GM12878 (cell line): ENCODE measurements at regions not wholly inside any gene's neighbourhood (a gene's known extent, or its start where the extent isn't known, plus 50 kb on each side); places are given as distances from the start of the nearest gene placed in this dataset.

ENCODE experiments used
- ATAC-seq: fragments of 200-7000 bp; cut with Tn5 transposase; 3 replicates; pipeline ENCODE4 v1.9.1; 2020; ENCODE audit warnings: mild to moderate bottlenecking, moderate library complexity
- BruUV-seq: library from RNA; stranded (reverse); fragments of 400-500 nt; replicated peaks from 2 replicates; lab custom pipeline; 2021; lab: Mats Ljungman, UMichigan
- CTCF ChIA-PET: fragments of 300-600 bp; sonication (Branson Sonifier 250); formaldehyde crosslinking; extraction: SDS; loops from one replicate; lab custom pipeline; 2021; ENCODE audit warnings: inconsistent platforms; lab: Yijun Ruan, JAX
- POLR2A ChIA-PET: fragments of 350-600 bp; formaldehyde crosslinking; extraction: SDS; loops from one replicate; lab custom pipeline; 2021; ENCODE audit warnings: inconsistent platforms; lab: Charles Lee
- RAD21 ChIA-PET: fragments of 300-600 bp; sonication (Branson Sonifier 250); formaldehyde crosslinking; loops from one replicate; lab custom pipeline; 2023; ENCODE audit warnings: antibody characterized with exemption; ENCODE audit not compliant: unreplicated experiment; lab: Charles Lee
- SMC1A ChIA-PET: fragments of 300-600 bp; sonication (Branson Sonifier 250); formaldehyde crosslinking; loops from one replicate; lab custom pipeline; 2023; ENCODE audit not compliant: unreplicated experiment, uncharacterized antibody; lab: Charles Lee
- DNase-seq: peaks from one replicate; pipeline ENCODE4 v3.0.0-alpha.2; 2011; ENCODE audit warnings: low read depth, low spot score
- FAIRE-seq: peaks from 3 replicates; lab custom pipeline; 2011; peaks lifted over from hg19 to GRCh38; lab: Jason Lieb, UNC
- H2AFZ ChIP-seq: 2 replicates; pipeline ENCODE4 v1.6.0; 2011; ENCODE audit warnings: low read depth, low read length, control low read depth; ENCODE audit not compliant: control insufficient read depth
- H3K27ac ChIP-seq: 2 replicates; pipeline ENCODE4 v1.5.1; 2011; ENCODE audit warnings: control low read depth; ENCODE audit not compliant: control insufficient read depth, insufficient read depth
- H3K27me3 ChIP-seq, 2 experiments: replicated peaks in 1 of 2; 2 replicates each; pipeline versions ENCODE4 v1.6.0 to v1.6.1; 2011; ENCODE audit warnings: low read length in 1 of 2; ENCODE audit not compliant: control insufficient read depth in 2 of 2, insufficient read depth in 2 of 2
- H3K36me3 ChIP-seq, 2 experiments: 2 replicates each; pipeline ENCODE4 v1.5.1; 2011; ENCODE audit warnings: low read length in 1 of 2; ENCODE audit not compliant: control insufficient read depth in 2 of 2, insufficient read depth in 2 of 2
- H3K4me1 ChIP-seq: 2 replicates; pipeline ENCODE4 v1.6.1; 2011; ENCODE audit warnings: mild to moderate bottlenecking, low read length, moderate library complexity, mixed read lengths; ENCODE audit not compliant: control insufficient read depth, insufficient read depth
- H3K4me2 ChIP-seq: 2 replicates; pipeline ENCODE4 v1.6.0; 2011; ENCODE audit warnings: control low read depth; ENCODE audit not compliant: control insufficient read depth, insufficient read depth
- H3K4me3 ChIP-seq: fragments of 200-600 bp; sonication (generic); 2 replicates; pipeline ENCODE4 v1.5.1; 2016
- H3K79me2 ChIP-seq: 2 replicates; pipeline ENCODE4 v1.6.0; 2011; ENCODE audit warnings: low read length; ENCODE audit not compliant: control insufficient read depth, insufficient read depth
- H3K9ac ChIP-seq: 2 replicates; pipeline ENCODE4 v1.8.0; 2011; ENCODE audit warnings: low read length, control low read depth, mixed read lengths; ENCODE audit not compliant: control insufficient read depth, insufficient read depth
- H3K9me3 ChIP-seq: replicated peaks from 3 replicates; pipeline ENCODE4 v1.5.1; 2011; ENCODE audit warnings: mild to moderate bottlenecking, low read length; ENCODE audit not compliant: control insufficient read depth, insufficient read depth
- H4K20me1 ChIP-seq: 2 replicates; pipeline ENCODE4 v1.6.0; 2011; ENCODE audit not compliant: control insufficient read depth, insufficient read depth
- BHLHE40 ChIP-seq, 2 experiments: fragments of 450-650 bp in 1 of 2; IDR thresholded peaks; 2 replicates each; pipeline ENCODE4 v1.6.1; 2011 to 2017; ENCODE audit warnings: low read depth in 2 of 2, borderline replicate concordance in 1 of 2, improper control_type of control experiment in 1 of 2, low read length in 1 of 2, mild to moderate bottlenecking in 1 of 2
- CHD1 ChIP-seq: IDR thresholded peaks from 2 replicates; pipeline ENCODE4 v1.6.1; 2012; ENCODE audit warnings: low read depth, low read length, improper control_type of control experiment
- DPF2 ChIP-seq: fragments of 450-650 bp; IDR thresholded peaks from 2 replicates; pipeline ENCODE4 v1.6.1; 2017; ENCODE audit warnings: mild to moderate bottlenecking
- EGR1 ChIP-seq, 2 experiments: IDR thresholded peaks; 1 replicate in 1 of 2; 2 replicates in 1 of 2; pipeline ENCODE4 v1.6.1; 2011 to 2012; ENCODE audit warnings: low read depth in 2 of 2, low read length in 2 of 2, borderline replicate concordance in 1 of 2, mild to moderate bottlenecking in 1 of 2, moderate library complexity in 1 of 2
- FOXK2 ChIP-seq: fragments of 450-650 bp; IDR thresholded peaks from 2 replicates; pipeline ENCODE4 v1.6.1; 2017; ENCODE audit warnings: mild to moderate bottlenecking, moderate library complexity
- IKZF2 ChIP-seq, 2 experiments: fragments of 450-650 bp; IDR thresholded peaks; 2 replicates each; pipeline ENCODE4 v1.6.1; 2017; ENCODE audit warnings: mild to moderate bottlenecking in 2 of 2, moderate library complexity in 2 of 2
- MTA2 ChIP-seq: fragments of 450-650 bp; IDR thresholded peaks from 2 replicates; pipeline ENCODE4 v1.6.1; 2016; ENCODE audit warnings: low read depth, mild to moderate bottlenecking, moderate library complexity
- NBN ChIP-seq: fragments of 450-650 bp; IDR thresholded peaks from 2 replicates; pipeline ENCODE4 v1.6.1; 2016
- NFXL1 ChIP-seq: fragments of 450-650 bp; IDR thresholded peaks from 2 replicates; pipeline ENCODE4 v1.6.1; 2017; ENCODE audit warnings: antibody characterized with exemption, mild to moderate bottlenecking, borderline replicate concordance
- RUNX3 ChIP-seq: IDR thresholded peaks from 2 replicates; pipeline ENCODE4 v1.6.1; 2012; ENCODE audit warnings: low read length, inconsistent platforms
- whole genome bisulfite sequencing: methylation state at CpG from one replicate; pipeline ENCODE4 v1.1.6; 2016; ENCODE audit warnings: low lambda C conversion rate; ENCODE audit not compliant: insufficient replicate concordance, insufficient coverage; ENCODE audit errors: missing lambda C conversion rate; 5-methylcytosine and 5-hydroxymethylcytosine counted together
- in situ Hi-C: fragments of 300-500 bp; cut with MboI; formaldehyde crosslinking; loops from 9 replicates; pipeline ENCODE4 v1.14.3; 2018; ENCODE audit warnings: mixed read lengths
- intact Hi-C: fragments of 100-400 bp; cut with micrococcal nuclease; formaldehyde crosslinking; loops from one replicate; pipeline ENCODE4 v1.14.2; 2022; ENCODE audit not compliant: unreplicated experiment

DNA sequence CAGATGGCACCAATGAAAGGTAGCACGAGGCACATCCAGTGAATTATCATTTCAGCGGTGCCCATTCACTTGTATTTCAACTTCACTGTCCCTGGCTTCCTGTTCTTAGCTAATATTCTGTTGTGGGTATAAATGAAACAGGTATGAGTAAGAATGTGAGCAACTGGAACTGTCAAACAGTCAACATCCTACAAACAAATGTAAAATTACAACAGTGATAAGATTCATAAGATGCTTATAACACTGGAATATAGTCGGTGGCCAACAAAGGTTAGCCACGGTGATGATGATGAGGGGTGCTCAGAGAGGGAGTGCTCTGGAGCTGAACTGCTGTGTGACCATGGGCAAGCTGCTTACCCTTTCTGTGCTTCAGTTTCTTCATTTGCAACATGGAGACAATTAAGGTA lies 74.9 kb upstream of the TOX2 start (continued):
- no peak for TF ChIP-seq CHD1
- peak; percentile 91 for TF ChIP-seq NFXL1

- Histone ChIP-seq H3K4me1 (peaks cover 37% of the 10 kb centered on the region), H3K79me2 (no peaks in the 10 kb centered on the region), H4K20me1 (no peaks in the 10 kb centered on the region), H3K9me3 (no peaks in the 10 kb centered on the region), H3K36me3 (no peaks in the 10 kb centered on the region), H3K27ac (no peak overlapping the region), H2AFZ (no peak overlapping the region), H3K4me2 (no peak overlapping the region; the same call in 1 of the 2 replicates), H3K4me3 (no peak overlapping the region), H3K9ac (no peak overlapping the region), H3K27me3 (no peaks in the 10 kb centered on the region)
- WGBS: 42% methylated on average over 4 of the region's 5 CpGs
- DNase-seq (no peak), FAIRE-seq (no peak), ATAC-seq (peak; percentile 41)
- BruUV-seq: no TSS peak
- SMC1A ChIA-PET: interaction anchor here (1.2 to 9.4 kb wide), 7 partner anchors 8 to 287 kb away, joined by 3 to 54 read pairs (median 6); no protein-coding TSS in a partner anchor
- intact Hi-C loops (no loop called here), in situ Hi-C loops (no loop called here)
- POLR2A ChIA-PET: no interaction called here
- RAD21 ChIA-PET: interaction anchor here (1.0 to 7.6 kb wide), 4 partner anchors 9 to 390 kb away, joined by 3 to 98 read pairs (median 4); no protein-coding TSS in a partner anchor
- CTCF ChIA-PET: interaction anchor here (2.0 to 8.9 kb wide), 2 partner anchors 40 to 88 kb away, joined by 5 to 129 read pairs; no protein-coding TSS in a partner anchor
- TF ChIP-seq EGR1 (IDR thresholded peaks at IDR 0.05; ENCODE audit: borderline replicate concordance in 1 of 2, low read depth in 2 of 2, low read length in 2 of 2) (0 out of 3 replicates have a peak, but pooled peaks of 1 of the 2 experiments have one; percentile 16), BHLHE40 (IDR thresholded peaks at IDR 0.05; ENCODE audit: borderline replicate concordance in 1 of 2, low read depth in 2 of 2, low read length in 1 of 2) (0 out of 4 replicates have a peak, but pooled peaks of 1 of the 2 experiments have one; percentile 27), RUNX3 (peak; percentile 45), MTA2 (peak; percentile 55; the same call in 1 of the 2 replicates), FOXK2 (no peak), DPF2 (0 out of 2 replicates have a peak, but pooled peaks have one; percentile 9), IKZF2 (IDR thresholded peaks at IDR 0.05) (peak in 1 of 2 experiments; percentile 27; a peak in 2 of 4 replicates), NBN (no peak)
- TF ChIP-seq, all 136 proteins: peak for 6
Observed at GRCh38 chr20:43838703-43839060, 76.0 kb upstream of the TOX2 start.
